ENCODE measurements at regions not wholly inside any gene's neighbourhood (a gene's known extent, or its start where the extent isn't known, plus 50 kb on each side); places are given as distances from the start of the nearest gene placed in this dataset.

- no peak for TF ChIP-seq SIN3A (IDR thresholded peaks at IDR 0.05; ENCODE audit: borderline replicate concordance, insufficient read depth, low read length)
- no peak for TF ChIP-seq REST (IDR thresholded peaks at IDR 0.05; ENCODE audit: insufficient read depth in 1 of 2, low read depth in 2 of 2, low read length in 2 of 2)
- TF ChIP-seq POLR2AphosphoS5 (IDR thresholded peaks at IDR 0.05; ENCODE audit: low read depth, low read length), result no peak
- no peak for TF ChIP-seq FOXP2 (optimal IDR thresholded peaks at IDR 0.05; ENCODE audit: borderline replicate concordance, extremely low read depth, extremely low read length, insufficient read depth)
- no peak for TF ChIP-seq TAF1 (IDR thresholded peaks at IDR 0.05; ENCODE audit: borderline replicate concordance, insufficient read depth, low read length)
Measured at GRCh38 chr5:159638954-159639559, 277.2 kb upstream of the ADRA1B start.

GRCh38 chr5:159639590-159639989 lies 276.7 kb upstream of the ADRA1B start:
- no peak for TF ChIP-seq TAF1 (IDR thresholded peaks at IDR 0.05; ENCODE audit: borderline replicate concordance, insufficient read depth, low read length)
- no peak for TF ChIP-seq POLR2AphosphoS5 (IDR thresholded peaks at IDR 0.05; ENCODE audit: low read depth, low read length)
- TF ChIP-seq SIN3A (IDR thresholded peaks at IDR 0.05; ENCODE audit: borderline replicate concordance, insufficient read depth, low read length), result no peak
- no peak for TF ChIP-seq REST (IDR thresholded peaks at IDR 0.05; ENCODE audit: insufficient read depth in 1 of 2, low read depth in 2 of 2, low read length in 2 of 2)
- TF ChIP-seq FOXP2 (optimal IDR thresholded peaks at IDR 0.05; ENCODE audit: borderline replicate concordance, extremely low read depth, extremely low read length, insufficient read depth), result no peak

GRCh38 chr5:159640446-159640845 lies 275.8 kb upstream of the ADRA1B start:
- TF ChIP-seq FOXP2 (optimal IDR thresholded peaks at IDR 0.05; ENCODE audit: borderline replicate concordance, extremely low read depth, extremely low read length, insufficient read depth) (no peak), TAF1 (IDR thresholded peaks at IDR 0.05; ENCODE audit: borderline replicate concordance, insufficient read depth, low read length) (no peak), POLR2AphosphoS5 (IDR thresholded peaks at IDR 0.05; ENCODE audit: low read depth, low read length) (no peak), SIN3A (IDR thresholded peaks at IDR 0.05; ENCODE audit: borderline replicate concordance, insufficient read depth, low read length) (no peak), REST (IDR thresholded peaks at IDR 0.05; ENCODE audit: insufficient read depth in 1 of 2, low read depth in 2 of 2, low read length in 2 of 2) (no peak)

GRCh38 chr5:159640921-159641320 lies 275.4 kb upstream of the ADRA1B start:
- no peak for TF ChIP-seq SIN3A (IDR thresholded peaks at IDR 0.05; ENCODE audit: borderline replicate concordance, insufficient read depth, low read length)
- no peak for TF ChIP-seq POLR2AphosphoS5 (IDR thresholded peaks at IDR 0.05; ENCODE audit: low read depth, low read length)
- TF ChIP-seq REST (IDR thresholded peaks at IDR 0.05; ENCODE audit: insufficient read depth in 1 of 2, low read depth in 2 of 2, low read length in 2 of 2), result no peak
- no peak for TF ChIP-seq TAF1 (IDR thresholded peaks at IDR 0.05; ENCODE audit: borderline replicate concordance, insufficient read depth, low read length)
- no peak for TF ChIP-seq FOXP2 (optimal IDR thresholded peaks at IDR 0.05; ENCODE audit: borderline replicate concordance, extremely low read depth, extremely low read length, insufficient read depth)
